GM18909 (cell line): ENCODE measurements at regions not wholly inside any gene's neighbourhood (a gene's known extent, or its start where the extent isn't known, plus 50 kb on each side); places are given as distances from the start of the nearest gene placed in this dataset.
"Not testable (repeated sequence)": the region's sequence is repeated elsewhere in the genome, so short reads cannot be mapped to it uniquely, and the experiment has no call there.

ENCODE experiments used
- ATAC-seq: cut with Tn5 transposase; IDR thresholded peaks from one replicate; pipeline ENCODE4 v1.9.1; 2021; ENCODE audit warnings: mild to moderate bottlenecking; ENCODE audit not compliant: unreplicated experiment, poor library complexity

- ATAC-seq: no peak
These were observed 179.1 kb upstream of the IL1RAPL1 start for GRCh38 chrX:28408017-28408723.

GRCh38 chrX:28398342-28398741 is 188.9 kb upstream of the IL1RAPL1 start:
- no peak for ATAC-seq

- ATAC-seq: no peak
These were observed 195.7 kb upstream of the IL1RAPL1 start for GRCh38 chrX:28391528-28391927.

- ATAC-seq: no peak
These were observed 208.1 kb upstream of the IL1RAPL1 start for GRCh38 chrX:28379103-28379502.

GRCh38 chrX:28367649-28368048 is 219.6 kb upstream of the IL1RAPL1 start:
- not testable (repeated sequence) for ATAC-seq

GRCh38 chrX:28351801-28352200 is 235.4 kb upstream of the IL1RAPL1 start:
- ATAC-seq: no peak

GRCh38 chrX:28349888-28350287 is 237.4 kb upstream of the IL1RAPL1 start:
- ATAC-seq: no peak

- no peak for ATAC-seq
These were observed 239.8 kb upstream of the IL1RAPL1 start for GRCh38 chrX:28347476-28347875.

- no peak for ATAC-seq
These were observed 258.1 kb upstream of the IL1RAPL1 start for GRCh38 chrX:28329156-28329555.

- no peak for ATAC-seq
These were observed 262.9 kb upstream of the IL1RAPL1 start for GRCh38 chrX:28324321-28324721.

- no peak for ATAC-seq
These were observed 266.0 kb upstream of the IL1RAPL1 start for GRCh38 chrX:28321286-28321685.

- ATAC-seq: no peak
These were observed 274.3 kb upstream of the IL1RAPL1 start for GRCh38 chrX:28312965-28313364.

GRCh38 chrX:28312259-28312658 is 275.0 kb upstream of the IL1RAPL1 start:
- ATAC-seq: no peak

- no peak for ATAC-seq
These were observed 275.8 kb upstream of the IL1RAPL1 start for GRCh38 chrX:28311466-28311865.

- ATAC-seq: no peak
These were observed 283.8 kb upstream of the IL1RAPL1 start for GRCh38 chrX:28303486-28303885.

GRCh38 chrX:28278726-28279125 is 297.5 kb upstream of the DCAF8L1 start:
- ATAC-seq: no peak

- no peak for ATAC-seq
These were observed 297.0 kb upstream of the DCAF8L1 start for GRCh38 chrX:28278251-28278650.

- no peak for ATAC-seq
These were observed 292.5 kb upstream of the DCAF8L1 start for GRCh38 chrX:28273736-28274135.

- ATAC-seq: no peak
These were observed 265.4 kb upstream of the DCAF8L1 start for GRCh38 chrX:28246675-28247074.

GRCh38 chrX:28229217-28229616 is 248.0 kb upstream of the DCAF8L1 start:
- ATAC-seq: no peak

- no peak for ATAC-seq
These were observed 244.3 kb upstream of the DCAF8L1 start for GRCh38 chrX:28225513-28225912.

GRCh38 chrX:28223991-28224390 is 242.7 kb upstream of the DCAF8L1 start:
- no peak for ATAC-seq

- no peak for ATAC-seq
These were observed 242.2 kb upstream of the DCAF8L1 start for GRCh38 chrX:28223469-28223868.
